GM21528 (cell line): ENCODE measurements at regions not wholly inside any gene's neighbourhood (a gene's known extent, or its start where the extent isn't known, plus 50 kb on each side); places are given as distances from the start of the nearest gene placed in this dataset.

Source experiments
- ATAC-seq: cut with Tn5 transposase; IDR thresholded peaks from one replicate; pipeline ENCODE4 v1.9.1; 2021; ENCODE audit warnings: mild to moderate bottlenecking, moderate library complexity; ENCODE audit not compliant: unreplicated experiment, low FRiP score

DNA sequence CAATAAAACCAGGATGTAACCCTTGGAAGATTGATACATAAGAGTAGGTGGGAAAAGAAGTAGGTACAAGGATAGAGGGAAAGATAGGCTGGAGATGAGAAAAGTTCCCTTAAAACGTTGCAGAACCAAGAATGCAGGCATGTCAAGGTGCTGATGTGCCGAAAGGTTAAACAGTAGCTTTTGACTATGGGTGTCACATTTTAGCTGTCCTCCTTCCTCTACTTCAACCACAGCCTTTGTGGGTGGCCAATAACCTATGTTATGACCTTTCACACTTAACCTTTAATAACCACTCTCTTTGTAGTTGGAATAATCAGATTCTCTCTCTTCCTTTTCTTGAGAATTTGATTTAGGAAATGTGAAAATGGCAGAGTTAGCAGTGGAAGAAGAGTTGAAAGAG lies 184.5 kb upstream of the GAP43 start:
- no peak for ATAC-seq

DNA sequence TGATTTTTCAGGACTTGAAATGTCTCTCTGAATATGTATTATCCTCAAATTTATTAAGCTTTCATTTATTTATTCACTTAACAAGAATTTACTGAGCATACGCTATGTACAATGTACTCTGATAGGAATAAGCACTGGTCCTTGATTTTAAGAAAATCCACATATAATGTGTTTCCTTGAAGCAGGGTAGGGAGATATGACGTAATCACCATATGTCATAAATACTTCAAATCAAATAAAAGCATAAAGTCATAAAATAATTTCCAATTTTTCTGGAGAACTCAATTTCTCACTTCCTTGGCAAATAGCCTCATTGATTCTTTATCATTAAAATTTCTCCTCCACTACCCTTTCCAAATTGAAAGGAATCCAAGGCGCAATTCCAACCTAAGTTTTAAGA lies 177.8 kb upstream of the GAP43 start:
- no peak for ATAC-seq

DNA sequence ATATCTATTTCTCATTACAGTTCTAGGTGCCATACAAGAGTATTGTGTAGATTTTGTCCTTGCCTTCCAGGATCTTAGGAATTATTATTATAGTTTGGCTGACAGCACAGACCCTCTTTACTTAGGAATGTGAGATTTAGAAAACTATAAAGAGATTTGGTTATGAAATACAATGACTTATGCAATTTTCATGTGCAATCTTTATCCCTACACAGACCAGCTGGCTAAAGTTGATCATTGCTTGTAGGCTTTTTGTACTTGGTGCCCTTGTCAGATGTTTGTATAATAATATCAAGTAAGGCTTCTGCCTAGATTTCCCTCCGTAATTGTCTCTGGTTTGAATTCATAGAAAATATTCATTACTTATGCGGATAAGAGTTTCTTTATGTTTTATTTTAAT lies 174.5 kb upstream of the GAP43 start:
- ATAC-seq, result no peak

DNA sequence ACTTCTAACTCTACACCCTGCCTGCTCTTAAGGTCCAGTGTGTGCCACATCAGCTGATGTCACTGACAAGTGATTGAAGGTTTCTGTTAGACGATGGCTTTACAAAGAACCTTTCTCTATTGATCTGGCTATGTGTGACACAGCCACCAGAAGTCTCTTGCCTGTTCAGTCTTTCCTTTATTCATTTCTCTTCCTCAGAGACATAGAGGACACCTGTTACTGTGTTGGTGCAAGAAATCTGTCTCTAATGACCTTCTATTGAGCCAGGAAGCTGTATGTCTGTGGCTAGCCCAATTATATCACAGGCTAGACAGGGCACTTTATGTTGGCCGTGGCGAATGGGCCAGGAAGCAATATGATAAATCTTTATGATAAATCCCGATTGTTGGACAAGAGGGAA lies 173.3 kb upstream of the GAP43 start:
- ATAC-seq, result no peak

DNA sequence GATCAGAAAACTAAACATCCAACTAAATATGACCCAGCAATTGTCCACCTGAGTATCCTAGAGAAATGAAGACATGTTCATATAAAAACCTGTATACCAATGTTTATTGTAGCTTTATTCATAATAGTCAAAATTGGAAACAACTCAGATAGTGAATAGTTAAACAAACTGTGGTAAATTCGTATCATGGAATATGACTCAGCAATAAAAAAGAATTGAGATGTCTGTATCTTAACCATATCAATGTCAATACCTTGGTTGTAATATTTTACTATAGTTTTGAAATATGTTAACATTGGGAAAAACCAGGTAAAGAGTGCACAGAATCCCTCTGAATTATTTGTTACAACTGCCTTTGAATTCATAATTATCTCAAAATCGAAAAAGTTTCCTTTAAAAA lies 159.3 kb upstream of the GAP43 start:
- no peak for ATAC-seq

DNA sequence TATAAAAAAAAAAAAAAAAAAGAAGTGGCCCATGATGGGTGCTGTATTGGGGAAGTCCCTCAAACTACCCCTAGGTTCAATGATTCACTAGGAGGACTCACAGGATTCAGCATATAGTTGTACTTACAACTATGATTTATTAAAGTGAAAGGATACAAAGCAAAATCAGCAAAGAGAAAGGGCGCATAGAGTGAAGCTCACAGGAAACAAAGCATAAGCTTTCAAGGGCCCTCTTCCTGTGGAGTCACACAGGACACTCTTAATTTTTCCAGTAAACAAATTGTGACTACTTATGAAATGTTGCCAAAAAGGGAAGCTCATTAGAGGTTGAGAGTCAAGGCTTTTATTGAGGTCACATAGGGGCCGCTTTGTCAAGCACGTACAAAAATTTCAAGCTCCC lies 153.7 kb upstream of the GAP43 start:
- ATAC-seq, result peak; percentile 57

DNA sequence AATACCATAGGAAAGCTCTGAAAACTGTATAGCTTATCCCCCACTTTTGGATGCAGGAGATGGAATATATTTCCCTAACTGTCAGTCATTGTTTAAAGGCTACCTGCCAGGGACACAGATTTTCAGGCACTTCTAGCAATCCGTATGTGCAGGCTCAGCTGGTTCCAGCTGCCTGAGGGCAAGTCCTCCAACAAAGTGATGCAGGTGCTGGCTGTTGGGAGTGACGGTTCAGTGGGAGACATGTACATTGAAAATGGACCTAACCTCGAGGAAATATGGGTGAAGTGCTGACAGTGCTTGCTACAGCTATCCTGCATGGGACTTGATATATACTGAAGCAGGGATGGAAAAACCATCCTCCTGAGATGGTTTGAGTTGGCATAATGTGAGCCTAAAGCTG lies 153.1 kb upstream of the GAP43 start:
- ATAC-seq, result no peak

DNA sequence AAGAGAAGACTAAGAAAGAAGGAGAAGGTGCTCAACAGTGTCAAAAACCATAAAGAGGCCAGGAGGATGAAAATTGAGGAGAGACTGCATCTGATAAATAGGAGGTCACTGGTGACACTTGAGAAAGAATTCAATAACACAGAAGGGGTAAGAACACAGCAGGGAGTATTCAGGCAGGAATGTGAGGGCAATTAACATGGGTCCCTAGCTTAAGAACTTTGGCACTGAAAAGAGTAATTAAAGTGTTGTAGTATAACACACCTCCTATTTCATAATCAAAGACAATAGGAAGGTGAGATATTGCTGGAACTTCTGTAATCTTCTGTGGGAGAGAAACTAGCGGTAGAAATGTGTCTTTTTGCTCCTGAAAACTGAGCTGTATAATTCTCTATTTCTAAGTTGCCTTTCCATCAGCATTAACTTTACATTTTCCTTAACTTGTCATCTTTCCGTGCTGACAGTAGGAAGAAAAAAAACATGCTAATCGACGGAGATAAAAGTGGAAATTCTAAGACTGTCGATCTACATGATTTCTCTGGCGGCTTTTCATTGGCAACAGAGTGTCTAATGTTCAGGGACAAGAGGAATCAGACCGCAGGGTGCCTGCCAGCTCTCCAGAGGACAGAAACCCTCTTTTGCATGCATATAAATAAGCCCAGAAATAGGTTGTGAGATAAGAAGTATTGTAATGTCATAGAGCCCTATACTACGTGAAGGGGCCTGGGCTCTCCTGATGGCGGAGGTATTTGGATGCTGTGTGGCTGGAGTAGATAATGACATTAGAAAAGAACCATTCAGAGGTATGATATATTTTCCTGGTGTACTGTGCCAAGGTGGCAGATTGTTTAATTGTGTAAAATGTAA lies 147.9 kb upstream of the GAP43 start:
- no peak for ATAC-seq

DNA sequence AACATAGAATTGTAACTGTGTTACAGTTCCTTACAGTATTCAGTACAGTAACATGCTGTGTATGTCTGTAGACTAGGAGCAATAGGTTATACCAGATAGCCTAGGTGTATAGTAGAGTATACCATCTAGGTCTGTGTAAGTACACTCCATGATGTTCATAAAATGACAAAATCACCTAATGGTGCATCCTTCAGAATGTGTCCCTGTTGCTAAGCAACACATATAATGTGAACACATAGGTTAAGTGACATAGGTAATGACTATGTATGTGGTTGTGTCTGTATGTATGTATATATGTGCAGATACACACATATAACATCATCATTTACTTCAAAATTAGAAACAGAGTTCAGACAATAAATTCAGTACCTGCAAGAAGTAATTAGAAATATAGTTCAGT lies 146.8 kb upstream of the GAP43 start:
- no peak for ATAC-seq

DNA sequence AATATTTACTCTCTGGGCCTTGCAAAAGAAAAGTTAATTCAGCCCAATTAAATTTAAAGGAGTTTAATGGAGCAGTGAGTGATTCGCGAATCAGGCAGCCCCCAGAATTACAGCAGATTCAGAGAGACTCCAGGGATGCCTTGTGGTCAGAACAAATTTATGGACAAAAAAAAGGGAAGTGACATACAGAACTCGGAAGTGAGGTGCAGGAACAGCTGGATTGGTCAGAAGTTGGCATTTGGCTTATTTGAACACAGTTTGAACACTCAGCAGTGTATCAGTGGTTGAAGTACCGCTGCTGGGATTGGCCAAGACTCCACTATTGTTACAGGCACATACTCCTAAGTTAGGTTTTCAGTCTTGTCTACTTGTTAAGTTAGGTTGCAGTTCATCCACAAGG lies 145.0 kb upstream of the GAP43 start:
- ATAC-seq, result no peak

DNA sequence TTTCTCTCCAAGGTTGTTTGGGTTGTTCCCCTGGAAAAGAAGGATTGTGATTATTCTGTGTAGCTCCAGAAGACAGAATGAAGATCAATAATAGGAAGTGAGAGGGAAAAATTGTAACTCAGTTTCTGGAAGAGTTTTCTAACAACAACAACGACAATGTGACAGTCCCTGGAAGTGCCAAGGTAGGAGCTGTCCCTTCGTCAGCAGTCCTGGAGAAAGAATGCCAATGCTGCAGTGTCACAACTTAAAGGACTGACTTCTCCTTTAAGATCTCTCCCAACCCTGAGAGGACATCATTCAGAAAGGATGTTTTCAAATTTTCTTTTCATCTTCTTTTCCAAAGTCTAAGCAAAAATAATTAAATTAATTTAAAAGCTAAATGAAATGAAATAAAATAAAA lies 136.4 kb upstream of the GAP43 start:
- ATAC-seq, result no peak

DNA sequence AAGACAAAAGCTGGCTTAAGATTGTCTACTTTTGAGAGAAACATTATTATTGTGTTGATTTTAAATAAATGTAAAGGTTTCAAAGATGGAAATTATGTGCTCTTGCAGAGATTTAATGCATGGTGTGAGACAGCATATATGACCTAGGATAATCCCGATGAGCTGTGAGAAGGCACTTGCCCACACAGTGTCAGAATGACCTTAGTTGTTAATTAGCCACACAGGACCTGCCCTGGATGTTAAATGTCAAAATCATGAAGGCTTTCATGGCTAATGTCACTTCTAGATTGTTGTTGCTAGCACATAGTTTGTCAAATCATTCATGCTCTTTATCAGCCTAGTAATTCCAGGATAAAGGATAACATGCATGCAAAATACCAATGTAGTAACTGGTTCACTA lies 135.3 kb upstream of the GAP43 start:
- no peak for ATAC-seq

DNA sequence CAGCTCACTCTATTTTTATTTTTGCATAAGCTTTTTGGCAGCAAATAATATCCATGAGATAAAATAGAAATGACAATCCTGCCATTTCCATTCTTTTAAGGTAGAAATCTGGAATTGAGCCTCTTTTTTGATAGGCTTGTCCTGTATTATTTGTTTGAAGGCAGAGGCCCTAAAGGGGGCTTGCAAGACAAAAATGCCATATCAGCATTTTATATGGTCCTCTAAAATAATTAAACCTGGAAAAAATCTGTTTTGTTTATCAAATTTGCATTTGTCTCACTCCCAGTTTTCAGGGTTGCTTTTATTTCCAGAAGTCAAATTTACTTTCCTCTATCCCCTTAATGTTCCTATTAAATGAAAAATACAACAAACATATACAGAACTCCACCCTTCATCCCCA lies 134.9 kb upstream of the GAP43 start:
- no peak for ATAC-seq

DNA sequence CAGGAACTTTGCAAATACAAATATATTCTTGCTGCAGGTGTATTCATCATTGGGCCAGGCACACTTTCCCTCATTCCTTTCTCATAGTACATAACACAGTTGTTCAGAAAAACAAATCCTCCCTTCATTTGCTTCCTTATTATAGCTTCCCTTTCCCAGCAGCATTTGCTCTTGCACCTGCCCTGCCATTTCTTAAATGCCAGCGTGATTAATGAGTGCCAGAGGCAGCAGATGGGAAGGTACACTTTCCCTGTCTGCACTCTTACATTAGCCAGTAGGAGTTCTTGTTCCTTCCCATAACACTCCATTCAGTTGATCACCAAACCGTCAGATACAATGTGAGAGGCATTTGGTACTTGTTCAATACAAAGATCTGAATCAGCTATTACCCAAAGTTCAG lies 128.5 kb upstream of the GAP43 start:
- no peak for ATAC-seq

DNA sequence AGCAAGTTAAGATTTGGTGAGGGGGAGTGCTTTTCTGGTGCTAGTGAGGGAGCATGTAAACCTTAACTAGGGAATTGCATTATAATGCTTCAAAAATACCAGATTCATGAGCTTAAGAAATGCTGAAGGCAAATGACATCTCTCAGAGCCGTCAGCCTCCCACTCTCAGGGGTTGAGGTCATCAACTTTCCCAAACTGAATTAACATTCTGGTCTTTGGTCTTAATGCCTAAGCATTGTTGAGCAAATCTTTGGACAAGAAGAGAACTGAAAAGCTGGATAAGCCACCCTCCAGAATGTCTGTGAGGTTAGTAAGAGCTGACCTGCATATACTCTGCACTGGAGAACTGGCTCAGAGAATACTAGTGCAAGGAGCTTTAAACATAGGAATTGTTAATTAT lies 124.9 kb upstream of the GAP43 start:
- no peak for ATAC-seq

DNA sequence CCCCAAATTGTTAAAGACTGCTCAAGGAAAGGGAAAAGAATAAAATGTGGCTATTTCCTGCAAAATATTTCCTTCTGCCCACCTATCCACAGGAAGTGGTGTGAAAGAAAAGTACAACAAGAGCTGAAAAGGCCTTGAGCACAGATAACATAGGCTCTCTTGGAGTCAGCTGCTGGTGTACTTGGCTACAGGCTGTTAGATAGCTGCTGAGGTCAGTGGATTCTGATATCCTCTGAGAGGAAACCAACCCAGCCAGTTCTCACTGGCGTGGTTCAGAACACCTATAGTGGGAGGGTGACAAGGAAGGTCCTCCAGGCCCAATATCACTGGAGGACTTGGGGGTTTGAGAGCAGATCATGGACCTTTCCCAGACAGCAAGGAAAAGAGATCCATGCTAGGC lies 124.4 kb upstream of the GAP43 start:
- ATAC-seq, result no peak

DNA sequence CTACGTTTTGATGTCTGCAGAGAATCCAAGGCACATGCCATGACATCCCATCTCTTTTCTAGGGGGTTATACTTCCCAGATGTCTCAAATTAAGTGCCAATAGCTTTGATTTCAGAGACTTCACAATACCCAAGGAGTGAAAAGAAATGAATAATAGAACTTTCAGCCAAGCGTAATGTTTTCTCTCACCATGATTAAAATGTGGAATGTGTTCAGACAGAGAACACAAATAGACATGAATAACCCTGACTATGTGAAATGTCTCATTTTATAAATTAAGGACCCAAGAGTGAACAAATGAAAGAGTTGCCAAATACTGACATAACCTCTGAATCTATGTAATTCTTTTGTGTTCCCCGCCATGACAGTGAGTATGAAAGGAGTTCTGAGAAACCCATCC lies 123.6 kb upstream of the GAP43 start:
- no peak for ATAC-seq

DNA sequence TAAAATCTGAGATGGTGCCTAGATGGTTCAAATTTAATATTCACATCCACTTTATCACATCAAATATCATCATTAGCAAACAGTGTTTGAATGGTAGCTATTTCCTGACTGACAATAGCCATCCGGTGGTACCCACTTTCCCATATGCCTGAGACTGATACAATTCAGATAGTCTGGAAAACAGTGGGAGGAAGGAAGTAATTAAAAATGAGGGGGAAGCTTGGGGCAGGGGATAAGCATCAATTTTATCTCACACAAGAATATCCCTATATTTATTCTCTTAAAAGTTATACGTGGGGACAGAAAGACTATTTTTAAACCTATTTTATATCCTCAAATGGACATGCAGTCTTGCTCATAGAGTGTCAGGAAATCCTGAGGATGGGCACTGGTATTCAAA lies 122.5 kb upstream of the GAP43 start:
- no peak for ATAC-seq

DNA sequence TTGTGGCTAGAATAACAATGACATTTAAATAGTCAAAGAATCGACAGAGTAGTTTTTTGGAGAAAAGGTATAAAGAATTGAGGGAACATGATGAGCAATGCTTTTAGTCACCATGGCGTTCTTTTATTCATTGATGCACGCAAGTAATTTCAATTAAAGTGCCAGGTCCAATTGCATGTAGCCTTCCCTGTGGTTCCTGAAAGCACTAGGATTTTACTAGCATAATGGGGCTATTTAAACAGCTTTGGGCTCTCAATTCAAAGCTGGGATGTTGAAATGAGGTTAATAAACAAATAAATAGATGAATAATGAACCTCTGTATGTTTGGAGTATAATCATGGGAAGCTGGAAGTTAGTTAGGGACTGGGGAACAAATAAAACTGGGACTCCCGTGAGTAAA lies 121.2 kb upstream of the GAP43 start:
- no peak for ATAC-seq

DNA sequence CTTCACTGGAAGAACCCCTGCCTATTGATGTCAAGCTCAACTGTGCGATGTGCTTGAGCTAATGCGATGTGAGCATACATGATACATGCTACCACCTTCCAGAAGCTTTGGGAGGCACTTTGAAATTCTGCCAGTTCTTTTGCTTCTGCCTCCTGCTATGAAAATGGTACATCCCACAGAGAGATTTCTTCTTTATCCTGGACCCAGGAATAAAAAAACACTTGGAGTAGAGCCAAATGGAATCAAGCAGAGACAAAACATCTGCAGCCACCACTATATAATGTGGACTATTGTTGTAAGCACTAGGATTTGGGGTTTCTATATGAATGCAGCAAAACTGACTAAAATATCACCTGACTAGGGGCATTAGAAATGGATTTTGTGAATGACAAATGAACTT lies 119.9 kb upstream of the GAP43 start:
- no peak for ATAC-seq

DNA sequence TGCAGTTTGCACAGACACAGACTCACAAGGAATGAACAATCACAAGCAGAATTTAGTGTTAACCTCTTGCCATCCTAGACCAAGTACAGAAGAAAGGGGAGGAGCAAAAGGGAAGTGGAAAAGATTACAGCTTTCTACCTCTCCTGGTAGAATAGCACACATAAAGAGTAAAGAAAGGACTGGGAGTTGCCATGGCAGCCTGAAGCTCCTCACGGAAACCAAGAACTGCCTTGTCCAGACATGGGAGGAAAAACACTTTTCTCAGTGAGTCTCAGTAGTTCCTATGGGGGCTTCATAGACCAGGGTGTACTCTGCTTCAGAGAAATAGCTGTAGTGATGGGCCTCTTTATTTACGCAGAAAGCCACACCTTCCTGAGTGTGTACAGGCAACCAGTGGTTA lies 114.7 kb upstream of the GAP43 start:
- ATAC-seq, result no peak

DNA sequence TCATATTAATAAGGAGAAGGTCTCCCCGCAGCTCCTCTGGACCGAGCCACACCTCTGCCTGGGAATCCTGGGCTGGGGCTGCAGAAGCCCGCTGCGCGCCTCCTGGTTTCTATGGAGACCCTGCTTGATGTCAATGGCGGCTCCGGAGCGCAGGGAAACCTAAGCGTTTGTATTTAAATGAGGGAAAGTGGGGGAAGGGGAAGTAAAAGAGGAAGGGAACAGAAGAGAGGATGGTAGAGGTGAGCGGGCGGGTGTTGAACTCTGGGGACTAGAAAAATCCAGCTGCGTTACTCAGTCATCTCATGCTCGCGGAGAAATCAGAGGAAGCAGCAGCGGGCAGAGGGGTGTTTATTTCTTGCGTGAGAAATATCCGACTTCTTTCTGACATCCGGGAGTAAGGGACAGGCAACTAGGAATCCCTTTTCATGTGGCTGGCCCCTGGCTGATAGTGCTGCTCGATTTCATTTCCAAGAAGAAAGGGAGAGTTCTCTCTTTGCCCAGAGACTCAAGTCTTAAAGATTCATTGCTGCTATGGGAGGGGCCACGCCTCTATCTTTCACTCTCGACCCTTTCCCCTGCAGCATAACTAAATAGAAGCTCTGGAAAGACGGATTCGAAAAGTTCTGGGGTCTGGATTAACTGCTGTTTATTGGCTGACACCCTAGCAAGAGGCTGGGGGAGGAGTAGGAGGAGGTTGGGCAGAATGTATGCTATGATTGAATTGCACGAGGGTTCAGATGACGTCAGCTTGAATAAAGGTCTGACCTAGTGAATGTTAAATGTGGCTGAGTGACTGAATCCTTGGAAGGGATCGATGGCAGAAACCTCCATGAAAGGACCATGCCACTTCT lies 110.5 kb upstream of the GAP43 start:
- no peak for ATAC-seq
